HCT116 (cell line): ENCODE measurements at regions not wholly inside any gene's neighbourhood (a gene's known extent, or its start where the extent isn't known, plus 50 kb on each side); places are given as distances from the start of the nearest gene placed in this dataset.

ENCODE experiments used
- ATAC-seq: fragments of 200-7000 bp; cut with Tn5 transposase; 2 replicates; pipeline ENCODE4 v1.9.1; 2020; ENCODE audit warnings: mild to moderate bottlenecking, moderate library complexity
- BruUV-seq: library from RNA; stranded (reverse); fragments of 400-500 nt; replicated peaks from 2 replicates; lab custom pipeline; 2021; lab: Mats Ljungman, UMichigan
- CTCF ChIA-PET: fragments of 300-600 bp; sonication (Branson Sonifier 250); formaldehyde crosslinking; loops from one replicate; lab custom pipeline; 2021; ENCODE audit warnings: antibody characterized with exemption; lab: Charles Lee
- POLR2A ChIA-PET: fragments of 300-600, 350-600 bp; sonication (Branson Sonifier 250); formaldehyde crosslinking; loops from one replicate; lab custom pipeline; 2021; ENCODE audit warnings: antibody characterized with exemption; lab: Charles Lee
- RAD21 ChIA-PET, 2 experiments: fragments of 300-600 bp; sonication (Branson Sonifier 250); formaldehyde crosslinking; loops; one replicate each; lab custom pipeline; 2023; ENCODE audit warnings: low total read pairs in 2 of 2; ENCODE audit not compliant: uncharacterized antibody in 2 of 2, unreplicated experiment in 2 of 2, low non-redundant PET in 1 of 2; lab: Charles Lee
- DNase-seq: peaks from one replicate; pipeline ENCODE4 v3.0.0-alpha.2; 2010; ENCODE audit warnings: low read depth, low spot score
- H2AFZ ChIP-seq: fragments of 200-600 bp; shearing (Covaris generic), sonication (generic); 2 replicates; pipeline ENCODE4 v1.6.1; 2017; ENCODE audit warnings: low read depth, mixed run types, mixed read lengths, antibody characterized with exemption, low read length; ENCODE audit not compliant: poor library complexity, severe bottlenecking
- H3K27ac ChIP-seq: 2 replicates; pipeline ENCODE4 v1.5.1; 2012; ENCODE audit warnings: low read depth, low read length
- H3K27me3 ChIP-seq: fragments of 200-600 bp; sonication (generic); 2 replicates; pipeline ENCODE4 v1.6.1; 2016; ENCODE audit warnings: mixed run types, low read length, mixed read lengths; ENCODE audit not compliant: insufficient read depth
- H3K36me3 ChIP-seq, 2 experiments: fragments of 200-500 bp in 1 of 2; fragments of 200-600 bp in 1 of 2; sonication (Bioruptor generic) in 1 of 2; sonication (generic) in 1 of 2; 2 replicates each; pipeline versions ENCODE4 v1.5.1 to v1.6.1; 2014 to 2016; ENCODE audit warnings: low read length in 2 of 2, inconsistent platforms in 1 of 2, mixed read lengths in 1 of 2, mixed run types in 1 of 2; ENCODE audit not compliant: insufficient read depth in 2 of 2, control insufficient read depth in 1 of 2
- H3K4me1 ChIP-seq, 2 experiments: fragments of 200-600 bp in 1 of 2; sonication (generic) in 1 of 2; 2 replicates each; pipeline versions ENCODE4 v1.5.1 to v1.6.1; 2012 to 2017; ENCODE audit warnings: low read length in 2 of 2, inconsistent platforms in 1 of 2, mild to moderate bottlenecking in 1 of 2, mixed read lengths in 1 of 2, mixed run types in 1 of 2, moderate library complexity in 1 of 2; ENCODE audit not compliant: insufficient read depth in 2 of 2, control insufficient read depth in 1 of 2
- H3K4me2 ChIP-seq: fragments of 200-600 bp; sonication (generic); 2 replicates; pipeline ENCODE4 v1.6.1; 2017; ENCODE audit warnings: mixed run types, low read length, mixed read lengths
- H3K4me3 ChIP-seq, 2 experiments: fragments of 200-600 bp in 1 of 2; sonication (generic) in 1 of 2; replicated peaks in 1 of 2; 2 replicates each; pipeline ENCODE4 v1.5.1; 2011 to 2016; ENCODE audit warnings: low read length in 2 of 2, control low read depth in 1 of 2, low read depth in 1 of 2, mild to moderate bottlenecking in 1 of 2, mixed read lengths in 1 of 2, mixed run types in 1 of 2
- H3K79me2 ChIP-seq: fragments of 200-600 bp; sonication (generic); 2 replicates; pipeline ENCODE4 v1.6.1; 2017; ENCODE audit warnings: mild to moderate bottlenecking, mixed run types, low read length, moderate library complexity, mixed read lengths; ENCODE audit not compliant: insufficient read depth
- H3K9ac ChIP-seq: fragments of 200-600 bp; sonication (generic); 2 replicates; pipeline ENCODE4 v1.6.1; 2016; ENCODE audit warnings: low read length, mixed read lengths
- H3K9me2 ChIP-seq: fragments of 200-600 bp; sonication (generic), shearing (Covaris generic); 2 replicates; pipeline ENCODE4 v1.6.1; 2017; ENCODE audit warnings: mixed run types, mild to moderate bottlenecking, moderate library complexity; ENCODE audit not compliant: insufficient read depth
- H3K9me3 ChIP-seq, 2 experiments: fragments of 200-500 bp in 1 of 2; fragments of 200-600 bp in 1 of 2; sonication (Bioruptor generic) in 1 of 2; sonication (generic) in 1 of 2; 2 replicates each; pipeline ENCODE4 v1.6.1; 2014 to 2017; ENCODE audit warnings: low read length in 2 of 2, mixed read lengths in 2 of 2, inconsistent platforms in 1 of 2, low read depth in 1 of 2, mild to moderate bottlenecking in 1 of 2, mixed run types in 1 of 2, moderate library complexity in 1 of 2; ENCODE audit not compliant: control insufficient read depth in 1 of 2, insufficient read depth in 1 of 2
- H4K20me1 ChIP-seq: fragments of 200-600 bp; sonication (generic), shearing (Covaris generic); 2 replicates; pipeline ENCODE4 v1.6.1; 2017; ENCODE audit warnings: mixed run types, mild to moderate bottlenecking, moderate library complexity; ENCODE audit not compliant: insufficient read depth
- EGR1 ChIP-seq: IDR thresholded peaks from 2 replicates; pipeline ENCODE4 v1.6.1; 2012; ENCODE audit warnings: low read depth
- EZH2 ChIP-seq: fragments of 200-600 bp; sonication (generic); IDR thresholded peaks from 2 replicates; pipeline ENCODE4 v1.6.1; 2017; ENCODE audit warnings: antibody characterized with exemption, mixed run types
- FOSL1 ChIP-seq: IDR thresholded peaks from 2 replicates; pipeline ENCODE4 v1.6.1; 2012; ENCODE audit warnings: low read depth
- RAD21 ChIP-seq: IDR thresholded peaks from 2 replicates; pipeline ENCODE4 v1.6.1; 2012; ENCODE audit warnings: low read depth, mild to moderate bottlenecking
- SIN3A ChIP-seq: IDR thresholded peaks from 2 replicates; pipeline ENCODE4 v1.6.1; 2012; ENCODE audit warnings: low read depth
- SRF ChIP-seq: IDR thresholded peaks from 2 replicates; pipeline ENCODE4 v1.6.1; 2012; ENCODE audit warnings: low read depth
- TCF7L2 ChIP-seq: IDR thresholded peaks from 2 replicates; pipeline ENCODE4 v1.7.0; 2011; ENCODE audit warnings: borderline replicate concordance, inconsistent platforms; ENCODE audit not compliant: insufficient read depth, insufficient read length; ENCODE audit errors: extremely low read depth
- ZNF274 ChIP-seq: fragments of 200-500 bp; sonication (Bioruptor generic); IDR thresholded peaks from 2 replicates; pipeline ENCODE4 v1.6.1; 2014; ENCODE audit warnings: mild to moderate bottlenecking, low read depth, low read length, inconsistent platforms
- intact Hi-C: fragments of 100-400 bp; cut with micrococcal nuclease; formaldehyde crosslinking; loops from 2 replicates; pipeline ENCODE4 v1.10.0; 2022
- TF ChIP-seq, protein P1 (sequence below): IDR thresholded peaks from 2 replicates; pipeline ENCODE4 v1.6.1; 2012; ENCODE audit warnings: low read depth
- TF ChIP-seq, protein P2 (sequence below), 3 experiments: fragments of 200-600 bp in 1 of 3; sonication (generic) in 1 of 3; IDR thresholded peaks in 2 of 3; conservative IDR thresholded peaks in 1 of 3; 2 replicates each; pipeline ENCODE4 v1.5.1; 2012 to 2017; ENCODE audit warnings: low read depth in 2 of 3, low read length in 2 of 3, antibody characterized with exemption in 1 of 3, borderline replicate concordance in 1 of 3, control low read depth in 1 of 3, mild to moderate bottlenecking in 1 of 3, mixed read lengths in 1 of 3, mixed run types in 1 of 3, moderate library complexity in 1 of 3; ENCODE audit not compliant: insufficient read depth in 1 of 3
- TF ChIP-seq, protein P3 (sequence below): IDR thresholded peaks from 2 replicates; pipeline ENCODE4 v1.6.1; 2012

DNA sequence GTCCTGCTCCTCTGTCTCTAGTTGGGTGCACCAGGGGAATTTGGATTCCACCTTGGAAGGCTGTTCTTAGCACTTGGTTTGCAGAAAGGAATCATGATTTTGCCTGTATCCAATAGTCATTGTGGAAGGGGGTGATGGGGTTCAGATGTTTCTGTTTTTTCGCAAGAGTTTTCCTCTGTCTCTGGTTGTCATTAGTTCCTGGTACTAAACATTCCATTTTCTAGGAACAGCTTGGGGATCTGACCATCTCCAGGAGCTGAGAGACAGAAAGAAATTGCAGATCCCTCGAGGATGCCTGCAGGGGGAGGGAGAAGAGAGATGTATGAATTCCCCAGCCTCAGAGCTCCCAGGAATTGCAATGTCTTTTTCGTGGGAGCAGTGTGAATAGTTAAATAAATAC lies 70.9 kb downstream of the CYTL1 start:
- Histone ChIP-seq H3K79me2 (no peaks in the 10 kb centered on the region), H3K4me3 (no peak overlapping the region), H3K27ac (no peak overlapping the region), H3K9me2 (no peaks in the 10 kb centered on the region), H3K4me1 (no peaks in the 10 kb centered on the region), H2AFZ (no peak overlapping the region), H3K27me3 (no peaks in the 10 kb centered on the region), H4K20me1 (no peaks in the 10 kb centered on the region), H3K4me2 (no peak overlapping the region), H3K9ac (no peak overlapping the region), H3K36me3 (no peaks in the 10 kb centered on the region), H3K9me3 (no peaks in the 10 kb centered on the region)
- DNase-seq (no peak), ATAC-seq (no peak)
- intact Hi-C loops = no loop called here
- ChIA-PET CTCF (no interaction called here), POLR2A (no interaction called here), RAD21 (no interaction called here)
- no TSS peak for BruUV-seq
- TF ChIP-seq SRF = no peak
- TF ChIP-seq EZH2 = no peak
- TF ChIP-seq, protein P1, sequence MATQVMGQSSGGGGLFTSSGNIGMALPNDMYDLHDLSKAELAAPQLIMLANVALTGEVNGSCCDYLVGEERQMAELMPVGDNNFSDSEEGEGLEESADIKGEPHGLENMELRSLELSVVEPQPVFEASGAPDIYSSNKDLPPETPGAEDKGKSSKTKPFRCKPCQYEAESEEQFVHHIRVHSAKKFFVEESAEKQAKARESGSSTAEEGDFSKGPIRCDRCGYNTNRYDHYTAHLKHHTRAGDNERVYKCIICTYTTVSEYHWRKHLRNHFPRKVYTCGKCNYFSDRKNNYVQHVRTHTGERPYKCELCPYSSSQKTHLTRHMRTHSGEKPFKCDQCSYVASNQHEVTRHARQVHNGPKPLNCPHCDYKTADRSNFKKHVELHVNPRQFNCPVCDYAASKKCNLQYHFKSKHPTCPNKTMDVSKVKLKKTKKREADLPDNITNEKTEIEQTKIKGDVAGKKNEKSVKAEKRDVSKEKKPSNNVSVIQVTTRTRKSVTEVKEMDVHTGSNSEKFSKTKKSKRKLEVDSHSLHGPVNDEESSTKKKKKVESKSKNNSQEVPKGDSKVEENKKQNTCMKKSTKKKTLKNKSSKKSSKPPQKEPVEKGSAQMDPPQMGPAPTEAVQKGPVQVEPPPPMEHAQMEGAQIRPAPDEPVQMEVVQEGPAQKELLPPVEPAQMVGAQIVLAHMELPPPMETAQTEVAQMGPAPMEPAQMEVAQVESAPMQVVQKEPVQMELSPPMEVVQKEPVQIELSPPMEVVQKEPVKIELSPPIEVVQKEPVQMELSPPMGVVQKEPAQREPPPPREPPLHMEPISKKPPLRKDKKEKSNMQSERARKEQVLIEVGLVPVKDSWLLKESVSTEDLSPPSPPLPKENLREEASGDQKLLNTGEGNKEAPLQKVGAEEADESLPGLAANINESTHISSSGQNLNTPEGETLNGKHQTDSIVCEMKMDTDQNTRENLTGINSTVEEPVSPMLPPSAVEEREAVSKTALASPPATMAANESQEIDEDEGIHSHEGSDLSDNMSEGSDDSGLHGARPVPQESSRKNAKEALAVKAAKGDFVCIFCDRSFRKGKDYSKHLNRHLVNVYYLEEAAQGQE = no peak
- TF ChIP-seq TCF7L2 = no peak
- no peak for TF ChIP-seq ZNF274
- no peak for TF ChIP-seq RAD21
- no peak for TF ChIP-seq FOSL1
- TF ChIP-seq SIN3A = no peak
- TF ChIP-seq, protein P2, sequence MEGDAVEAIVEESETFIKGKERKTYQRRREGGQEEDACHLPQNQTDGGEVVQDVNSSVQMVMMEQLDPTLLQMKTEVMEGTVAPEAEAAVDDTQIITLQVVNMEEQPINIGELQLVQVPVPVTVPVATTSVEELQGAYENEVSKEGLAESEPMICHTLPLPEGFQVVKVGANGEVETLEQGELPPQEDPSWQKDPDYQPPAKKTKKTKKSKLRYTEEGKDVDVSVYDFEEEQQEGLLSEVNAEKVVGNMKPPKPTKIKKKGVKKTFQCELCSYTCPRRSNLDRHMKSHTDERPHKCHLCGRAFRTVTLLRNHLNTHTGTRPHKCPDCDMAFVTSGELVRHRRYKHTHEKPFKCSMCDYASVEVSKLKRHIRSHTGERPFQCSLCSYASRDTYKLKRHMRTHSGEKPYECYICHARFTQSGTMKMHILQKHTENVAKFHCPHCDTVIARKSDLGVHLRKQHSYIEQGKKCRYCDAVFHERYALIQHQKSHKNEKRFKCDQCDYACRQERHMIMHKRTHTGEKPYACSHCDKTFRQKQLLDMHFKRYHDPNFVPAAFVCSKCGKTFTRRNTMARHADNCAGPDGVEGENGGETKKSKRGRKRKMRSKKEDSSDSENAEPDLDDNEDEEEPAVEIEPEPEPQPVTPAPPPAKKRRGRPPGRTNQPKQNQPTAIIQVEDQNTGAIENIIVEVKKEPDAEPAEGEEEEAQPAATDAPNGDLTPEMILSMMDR (IDR thresholded peaks at IDR 0.05 in 2 of 3, conservative IDR thresholded peaks at IDR 0.05 in 1 of 3; ENCODE audit: borderline replicate concordance in 1 of 3, insufficient read depth in 1 of 3, low read depth in 2 of 3, low read length in 2 of 3) = no peak
- no peak for TF ChIP-seq EGR1
- TF ChIP-seq, protein P3, sequence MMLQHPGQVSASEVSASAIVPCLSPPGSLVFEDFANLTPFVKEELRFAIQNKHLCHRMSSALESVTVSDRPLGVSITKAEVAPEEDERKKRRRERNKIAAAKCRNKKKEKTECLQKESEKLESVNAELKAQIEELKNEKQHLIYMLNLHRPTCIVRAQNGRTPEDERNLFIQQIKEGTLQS = no peak
